Ascending aorta (tissue), 2 donors: ENCODE measurements at regions not wholly inside any gene's neighbourhood (a gene's known extent, or its start where the extent isn't known, plus 50 kb on each side); places are given as distances from the start of the nearest gene placed in this dataset.
"Not testable (repeated sequence)": the region's sequence is repeated elsewhere in the genome, so short reads cannot be mapped to it uniquely, and the experiment has no call there.

Experiments
- DNase-seq, 2 donors: peaks; one replicate each; pipeline ENCODE4 v3.0.0-alpha.2; 2019; ENCODE audit warnings: low spot score in 2 of 2
- H3K27ac ChIP-seq, 2 donors: fragments of 200-600 bp; sonication (generic); one replicate each; pipeline ENCODE4 v1.5.1; 2016 to 2017; ENCODE audit warnings: mild to moderate bottlenecking in 1 of 2
- H3K27me3 ChIP-seq: fragments of 200-600 bp; sonication (generic); one replicate; pipeline ENCODE4 v1.5.1; 2017
- H3K36me3 ChIP-seq, 2 donors: fragments of 200-600 bp; sonication (generic); one replicate each; pipeline ENCODE4 v1.5.1; 2016
- H3K4me1 ChIP-seq, 2 donors: fragments of 200-600 bp; sonication (generic); one replicate each; pipeline ENCODE4 v1.5.1; 2016 to 2017; ENCODE audit warnings: mild to moderate bottlenecking in 1 of 2
- H3K4me3 ChIP-seq, 2 donors: fragments of 200-600 bp; sonication (generic); one replicate each; pipeline ENCODE4 v1.5.1; 2016 to 2017; ENCODE audit warnings: mild to moderate bottlenecking in 1 of 2
- H3K9me3 ChIP-seq, 2 donors: fragments of 200-600 bp; sonication (generic); one replicate each; pipeline ENCODE4 v1.5.1; 2016
- intact Hi-C: fragments of 100-400 bp; cut with DNase I; formaldehyde crosslinking; loops from one replicate; pipeline ENCODE4 v1.15.1; 2023
- TF ChIP-seq, protein P1 (sequence below), 3 experiments: fragments of 200-600 bp in 2 of 3; fragments of 450-650 bp in 1 of 3; sonication (generic) in 2 of 3; IDR thresholded peaks; one replicate each; pipeline ENCODE4 v1.5.1; 2016 to 2019; ENCODE audit warnings: antibody characterized with exemption in 3 of 3, mild to moderate bottlenecking in 1 of 3, moderate library complexity in 1 of 3

DNA sequence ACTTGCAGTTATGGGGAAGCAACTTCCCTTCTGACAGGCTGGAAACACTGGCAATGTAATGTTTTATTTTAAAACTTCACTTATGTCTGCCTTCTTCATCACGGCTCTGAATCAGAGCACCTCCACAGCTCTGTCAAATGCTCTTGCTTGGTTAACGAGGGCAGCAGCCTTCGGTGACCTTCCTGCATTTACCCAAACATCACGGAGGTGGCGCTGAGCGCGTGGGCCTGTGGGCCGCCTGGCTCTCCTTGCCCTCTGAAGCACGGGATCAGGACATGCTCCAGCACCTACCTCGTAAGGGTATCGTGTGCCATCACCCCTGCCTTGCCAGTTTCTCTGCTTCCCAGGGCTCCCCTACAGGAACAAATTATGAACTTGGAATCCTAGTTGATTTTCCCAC lies 310.0 kb downstream of the TEX29 start:
- Histone ChIP-seq H3K4me3 (no peak overlapping the region), H3K27me3 (no peaks in the 10 kb centered on the region), H3K4me1 (no peaks in the 10 kb centered on the region), H3K27ac (no peak overlapping the region), H3K36me3 (no peaks in the 10 kb centered on the region), H3K9me3 (no peaks in the 10 kb centered on the region)
- DNase-seq, result no peak
- intact Hi-C loops, result no loop called here
- TF ChIP-seq, protein P1, sequence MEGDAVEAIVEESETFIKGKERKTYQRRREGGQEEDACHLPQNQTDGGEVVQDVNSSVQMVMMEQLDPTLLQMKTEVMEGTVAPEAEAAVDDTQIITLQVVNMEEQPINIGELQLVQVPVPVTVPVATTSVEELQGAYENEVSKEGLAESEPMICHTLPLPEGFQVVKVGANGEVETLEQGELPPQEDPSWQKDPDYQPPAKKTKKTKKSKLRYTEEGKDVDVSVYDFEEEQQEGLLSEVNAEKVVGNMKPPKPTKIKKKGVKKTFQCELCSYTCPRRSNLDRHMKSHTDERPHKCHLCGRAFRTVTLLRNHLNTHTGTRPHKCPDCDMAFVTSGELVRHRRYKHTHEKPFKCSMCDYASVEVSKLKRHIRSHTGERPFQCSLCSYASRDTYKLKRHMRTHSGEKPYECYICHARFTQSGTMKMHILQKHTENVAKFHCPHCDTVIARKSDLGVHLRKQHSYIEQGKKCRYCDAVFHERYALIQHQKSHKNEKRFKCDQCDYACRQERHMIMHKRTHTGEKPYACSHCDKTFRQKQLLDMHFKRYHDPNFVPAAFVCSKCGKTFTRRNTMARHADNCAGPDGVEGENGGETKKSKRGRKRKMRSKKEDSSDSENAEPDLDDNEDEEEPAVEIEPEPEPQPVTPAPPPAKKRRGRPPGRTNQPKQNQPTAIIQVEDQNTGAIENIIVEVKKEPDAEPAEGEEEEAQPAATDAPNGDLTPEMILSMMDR (IDR thresholded peaks at IDR 0.05), result no peak

DNA sequence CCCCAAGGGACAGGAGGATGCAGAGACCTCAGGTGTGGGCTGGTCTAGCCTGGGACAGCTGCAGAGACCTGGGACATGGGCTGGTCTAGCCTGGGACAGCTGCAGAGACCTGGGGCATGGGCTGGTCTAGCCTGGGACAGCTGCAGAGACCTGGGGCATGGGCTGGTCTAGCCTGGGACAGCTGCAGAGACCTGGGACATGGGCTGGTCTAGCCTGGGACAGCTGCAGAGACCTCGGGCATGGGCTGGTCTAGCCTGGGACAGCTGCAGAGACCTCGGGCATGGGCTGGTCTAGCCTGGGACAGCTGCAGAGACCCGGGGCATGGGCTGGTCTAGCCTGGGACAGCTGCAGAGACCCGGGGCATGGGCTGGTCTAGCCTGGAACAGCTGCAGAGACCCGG lies 310.8 kb downstream of the TEX29 start:
- DNase-seq, H3K9me3 ChIP-seq, H3K4me3 ChIP-seq, H3K4me1 ChIP-seq, intact Hi-C loops, H3K27ac ChIP-seq, H3K36me3 ChIP-seq, H3K27me3 ChIP-seq: not testable (repeated sequence)

DNA sequence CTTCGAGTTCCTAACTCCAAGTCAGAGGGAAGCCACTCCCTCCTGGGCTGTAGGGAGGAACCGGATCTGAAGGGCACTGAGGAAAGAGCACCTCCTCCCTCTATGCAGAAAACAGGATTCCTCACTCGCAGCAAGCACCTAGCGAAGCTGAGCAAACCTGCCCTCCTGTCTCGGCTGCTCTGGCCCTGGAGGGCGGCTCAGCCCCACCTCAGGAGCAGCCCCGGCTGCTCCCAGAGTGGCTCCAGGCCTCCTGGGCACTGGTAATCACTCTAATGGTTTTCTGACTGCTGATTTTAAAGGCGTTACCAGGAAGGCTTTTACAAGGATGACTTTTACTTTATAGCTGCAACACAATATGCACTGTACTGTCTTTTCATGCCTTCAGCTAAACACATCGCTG lies 312.5 kb downstream of the TEX29 start:
- H3K4me3 ChIP-seq, result no peak overlapping the region
- intact Hi-C loops, result no loop called here
- TF ChIP-seq, protein P1 (IDR thresholded peaks at IDR 0.05), result no peak
- H3K9me3 ChIP-seq, result no peaks in the 10 kb centered on the region
- no peaks in the 10 kb centered on the region for H3K4me1 ChIP-seq
- H3K36me3 ChIP-seq, result no peaks in the 10 kb centered on the region
- no peaks in the 10 kb centered on the region for H3K27me3 ChIP-seq
- no peak overlapping the region for H3K27ac ChIP-seq
- no peak for DNase-seq

DNA sequence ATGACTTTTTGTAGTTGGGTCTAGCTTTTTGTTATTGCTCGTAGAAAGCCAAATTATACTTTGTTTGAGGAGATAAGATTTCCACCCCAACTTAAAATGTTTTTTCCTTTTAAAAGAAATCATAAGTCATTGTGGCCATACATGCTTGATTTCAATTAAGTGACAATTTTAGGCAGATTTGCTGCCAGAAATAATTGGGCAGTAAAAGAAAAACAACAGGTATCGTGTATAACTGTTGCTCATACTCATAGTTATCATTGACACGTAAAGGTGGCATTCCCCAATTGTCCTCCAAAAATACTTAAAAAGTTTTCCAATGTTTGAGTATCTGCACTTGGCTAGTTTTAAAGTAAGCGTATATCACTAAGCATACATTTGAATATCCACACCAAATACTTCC lies 313.0 kb downstream of the TEX29 start:
- intact Hi-C loops, result no loop called here
- Histone ChIP-seq H3K36me3 (no peaks in the 10 kb centered on the region), H3K27ac (no peak overlapping the region), H3K27me3 (no peaks in the 10 kb centered on the region), H3K4me3 (no peak overlapping the region), H3K4me1 (no peaks in the 10 kb centered on the region), H3K9me3 (no peaks in the 10 kb centered on the region)
- DNase-seq, result no peak
- TF ChIP-seq, protein P1 (IDR thresholded peaks at IDR 0.05), result no peak

DNA sequence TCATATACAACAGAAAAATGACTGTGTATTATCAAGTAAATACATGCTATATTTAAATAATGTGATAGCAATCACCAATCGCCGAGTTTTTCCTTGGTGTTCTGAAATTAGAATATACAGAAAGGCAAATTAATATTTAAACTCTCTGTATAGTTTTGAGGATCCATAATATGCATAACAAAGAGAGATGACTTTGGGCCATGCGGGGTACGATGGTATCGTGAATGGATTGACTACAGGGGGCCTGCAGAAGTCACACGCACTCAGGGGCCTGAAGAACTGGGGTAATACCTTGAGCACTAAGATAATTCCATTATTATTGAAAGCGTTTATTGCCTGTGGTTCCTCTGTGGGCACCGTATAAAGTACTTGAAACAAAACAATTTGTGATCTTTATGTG lies 314.0 kb downstream of the TEX29 start:
- H3K27me3 ChIP-seq, result no peaks in the 10 kb centered on the region
- H3K4me3 ChIP-seq, result no peak overlapping the region
- intact Hi-C loops, result no loop called here
- H3K4me1 ChIP-seq, result no peaks in the 10 kb centered on the region
- TF ChIP-seq, protein P1 (IDR thresholded peaks at IDR 0.05), result no peak
- H3K36me3 ChIP-seq, result no peaks in the 10 kb centered on the region
- no peak for DNase-seq
- H3K27ac ChIP-seq, result no peak overlapping the region
- H3K9me3 ChIP-seq, result no peaks in the 10 kb centered on the region

DNA sequence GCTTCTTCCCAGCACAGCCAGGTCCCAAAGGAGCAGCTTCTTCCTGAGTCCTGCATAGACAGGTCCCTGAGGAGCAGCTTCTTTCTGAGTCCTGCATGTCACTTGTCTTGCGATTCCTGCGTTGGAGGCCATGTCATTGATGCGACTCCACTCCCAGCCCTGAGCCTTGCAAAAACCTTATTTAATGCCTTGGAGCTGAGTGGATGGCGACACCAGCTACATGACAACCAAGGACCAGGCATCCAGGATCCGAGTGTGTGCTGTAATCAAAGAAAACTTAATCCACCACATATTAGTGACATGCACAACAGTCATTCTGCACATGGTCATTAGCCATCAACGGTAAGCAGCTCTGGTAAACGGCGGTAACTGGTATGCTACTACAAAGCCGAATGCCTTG lies 315.8 kb downstream of the TEX29 start:
- H3K4me3 ChIP-seq, result no peak overlapping the region
- TF ChIP-seq, protein P1 (IDR thresholded peaks at IDR 0.05), result no peak
- no peak for DNase-seq
- no peaks in the 10 kb centered on the region for H3K9me3 ChIP-seq
- no peaks in the 10 kb centered on the region for H3K4me1 ChIP-seq
- no peaks in the 10 kb centered on the region for H3K36me3 ChIP-seq
- H3K27ac ChIP-seq, result no peak overlapping the region
- intact Hi-C loops, result no loop called here
- no peaks in the 10 kb centered on the region for H3K27me3 ChIP-seq
